ENCODE measurements at regions not wholly inside any gene's neighbourhood (a gene's known extent, or its start where the extent isn't known, plus 50 kb on each side); places are given as distances from the start of the nearest gene placed in this dataset.

DNA sequence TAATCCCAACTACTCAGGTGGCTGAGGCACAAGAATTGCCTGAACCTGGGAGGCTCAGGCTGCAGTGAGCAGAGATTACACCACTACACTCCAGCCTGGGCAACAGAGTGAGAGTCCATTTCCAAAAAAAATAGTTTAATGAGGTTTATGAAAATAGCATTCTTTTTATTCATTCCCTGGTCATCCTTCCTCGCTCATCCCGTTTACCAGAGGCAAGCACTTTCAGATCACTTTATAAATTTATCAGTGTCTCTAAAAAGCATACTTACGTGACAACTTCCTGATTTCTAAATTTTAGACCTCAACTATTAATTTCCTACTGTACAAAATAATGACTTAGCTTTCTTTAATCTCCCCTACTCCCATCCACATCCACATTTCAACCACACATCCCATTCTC, 864.8 kb downstream of the EPHA4 start:
- Histone ChIP-seq H2BK120ac (ENCODE audit: low read depth, low read length, poor library complexity, severe bottlenecking) (no peak overlapping the region), H3K23ac (ENCODE audit: insufficient read length, low read depth, low read length) (no peak overlapping the region), H4K91ac (ENCODE audit: insufficient read length, low read depth, low read length) (no peak overlapping the region), H3K23me2 (ENCODE audit: insufficient read length, low read depth, low read length, poor library complexity, severe bottlenecking) (no peaks in the 10 kb centered on the region), H3K56ac (ENCODE audit: insufficient read length, low read depth, low read length) (no peak overlapping the region), H3K79me1 (ENCODE audit: insufficient read depth, low read depth, low read length, poor library complexity, severe bottlenecking) (no peaks in the 10 kb centered on the region), H4K8ac (replicated peaks; ENCODE audit: insufficient read length, low read depth, low read length) (no peak overlapping the region), H4K20me1 (ENCODE audit: control insufficient read depth, insufficient read depth, insufficient read length) (no peaks in the 10 kb centered on the region), H2BK5ac (ENCODE audit: insufficient read length, low read length) (no peak overlapping the region), H3K14ac (ENCODE audit: insufficient read depth, low read length) (no peak overlapping the region), H3K4ac (ENCODE audit: low read depth, low read length) (no peak overlapping the region), H2BK12ac (ENCODE audit: insufficient read length, low read depth, low read length) (no peak overlapping the region), H3T11ph (ENCODE audit: low read length) (no peak overlapping the region), H3K9ac (ENCODE audit: extremely low read depth, insufficient read length, low read length) (no peak overlapping the region), H4K5ac (ENCODE audit: insufficient read length, low read depth, low read length) (no peak overlapping the region), H3K4me1 (ENCODE audit: insufficient read depth, low read length) (no peaks in the 10 kb centered on the region), H3K79me2 (ENCODE audit: insufficient read depth, low read length) (no peaks in the 10 kb centered on the region), H3K27me3 (ENCODE audit: insufficient read depth, low read length) (no peaks in the 10 kb centered on the region), H3K18ac (ENCODE audit: insufficient read length, low read depth, low read length) (no peak overlapping the region), H3K27ac (ENCODE audit: insufficient read length, low read depth, low read length) (no peak overlapping the region), H2AK5ac (ENCODE audit: insufficient read length, low read length) (no peak overlapping the region), H2BK20ac (ENCODE audit: low read depth, low read length, poor library complexity, severe bottlenecking) (no peak overlapping the region), H2BK15ac (ENCODE audit: low read depth, low read length) (no peak overlapping the region), H3K9me3 (ENCODE audit: control insufficient read depth, low read depth, low read length) (no peaks in the 10 kb centered on the region), H3K4me2 (ENCODE audit: insufficient read depth, insufficient read length, low read length) (no peak overlapping the region), H2AFZ (ENCODE audit: low read length) (no peak overlapping the region)
- Mint-ChIP-seq H3K27me3 (ENCODE audit: low read depth) (no peaks in the 10 kb centered on the region), H3K9me3 (peaks cover 0 to 4% of the 10 kb centered on the region in 2 experiments; a peak in 3 of 5 replicates), H3K4me3 (no peak overlapping the region), H3K27ac (no peak overlapping the region), H3K4me1 (peaks cover 10% of the 10 kb centered on the region in 2 experiments; a peak in 3 of 4 replicates), H3K36me3 (ENCODE audit: insufficient read depth in 1 of 3, low read depth in 3 of 3) (peaks cover 0 to 5% (median 2%) of the 10 kb centered on the region in 3 experiments; a peak in 3 of 7 replicates)
- WGBS (ENCODE audit: extremely low coverage, insufficient read length, low lambda C conversion rate) = no CpG with 5 or more reads among the region's 3 CpGs
- TF ChIP-seq, protein P1, sequence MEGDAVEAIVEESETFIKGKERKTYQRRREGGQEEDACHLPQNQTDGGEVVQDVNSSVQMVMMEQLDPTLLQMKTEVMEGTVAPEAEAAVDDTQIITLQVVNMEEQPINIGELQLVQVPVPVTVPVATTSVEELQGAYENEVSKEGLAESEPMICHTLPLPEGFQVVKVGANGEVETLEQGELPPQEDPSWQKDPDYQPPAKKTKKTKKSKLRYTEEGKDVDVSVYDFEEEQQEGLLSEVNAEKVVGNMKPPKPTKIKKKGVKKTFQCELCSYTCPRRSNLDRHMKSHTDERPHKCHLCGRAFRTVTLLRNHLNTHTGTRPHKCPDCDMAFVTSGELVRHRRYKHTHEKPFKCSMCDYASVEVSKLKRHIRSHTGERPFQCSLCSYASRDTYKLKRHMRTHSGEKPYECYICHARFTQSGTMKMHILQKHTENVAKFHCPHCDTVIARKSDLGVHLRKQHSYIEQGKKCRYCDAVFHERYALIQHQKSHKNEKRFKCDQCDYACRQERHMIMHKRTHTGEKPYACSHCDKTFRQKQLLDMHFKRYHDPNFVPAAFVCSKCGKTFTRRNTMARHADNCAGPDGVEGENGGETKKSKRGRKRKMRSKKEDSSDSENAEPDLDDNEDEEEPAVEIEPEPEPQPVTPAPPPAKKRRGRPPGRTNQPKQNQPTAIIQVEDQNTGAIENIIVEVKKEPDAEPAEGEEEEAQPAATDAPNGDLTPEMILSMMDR (conservative IDR thresholded peaks at IDR 0.05) = no peak
- no peak for DNase-seq
